ENCODE measurements at regions not wholly inside any gene's neighbourhood (a gene's known extent, or its start where the extent isn't known, plus 50 kb on each side); places are given as distances from the start of the nearest gene placed in this dataset.

- no peak for TF ChIP-seq POLR2A (IDR thresholded peaks at IDR 0.05)
- TF ChIP-seq CTCF (IDR thresholded peaks at IDR 0.05) = no peak
Observed at GRCh38 chr6:96727144-96727543, 110.1 kb downstream of the GPR63 start.
